ENCODE measurements at regions not wholly inside any gene's neighbourhood (a gene's known extent, or its start where the extent isn't known, plus 50 kb on each side); places are given as distances from the start of the nearest gene placed in this dataset.

DNA sequence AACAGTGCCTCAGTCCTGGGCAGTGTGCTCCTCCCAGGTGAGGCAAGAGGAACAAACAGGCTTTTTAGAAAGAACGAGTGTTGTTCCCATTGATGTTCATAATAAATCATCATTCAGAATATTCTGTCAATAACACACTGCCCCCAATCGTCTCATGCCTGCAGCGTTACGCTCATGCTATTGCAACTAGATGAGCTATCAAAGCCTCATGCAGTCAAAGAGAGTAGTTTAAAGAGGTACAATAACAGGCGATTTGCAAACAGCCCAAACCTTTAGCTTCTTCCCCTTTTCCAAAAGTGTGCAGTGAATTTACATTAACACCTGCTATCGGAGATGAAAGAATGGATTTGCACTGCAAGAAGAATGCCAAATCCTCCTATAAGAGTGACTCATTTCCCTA lies 1164.7 kb upstream of the MAP3K7 start:
- TF ChIP-seq, protein P1, sequence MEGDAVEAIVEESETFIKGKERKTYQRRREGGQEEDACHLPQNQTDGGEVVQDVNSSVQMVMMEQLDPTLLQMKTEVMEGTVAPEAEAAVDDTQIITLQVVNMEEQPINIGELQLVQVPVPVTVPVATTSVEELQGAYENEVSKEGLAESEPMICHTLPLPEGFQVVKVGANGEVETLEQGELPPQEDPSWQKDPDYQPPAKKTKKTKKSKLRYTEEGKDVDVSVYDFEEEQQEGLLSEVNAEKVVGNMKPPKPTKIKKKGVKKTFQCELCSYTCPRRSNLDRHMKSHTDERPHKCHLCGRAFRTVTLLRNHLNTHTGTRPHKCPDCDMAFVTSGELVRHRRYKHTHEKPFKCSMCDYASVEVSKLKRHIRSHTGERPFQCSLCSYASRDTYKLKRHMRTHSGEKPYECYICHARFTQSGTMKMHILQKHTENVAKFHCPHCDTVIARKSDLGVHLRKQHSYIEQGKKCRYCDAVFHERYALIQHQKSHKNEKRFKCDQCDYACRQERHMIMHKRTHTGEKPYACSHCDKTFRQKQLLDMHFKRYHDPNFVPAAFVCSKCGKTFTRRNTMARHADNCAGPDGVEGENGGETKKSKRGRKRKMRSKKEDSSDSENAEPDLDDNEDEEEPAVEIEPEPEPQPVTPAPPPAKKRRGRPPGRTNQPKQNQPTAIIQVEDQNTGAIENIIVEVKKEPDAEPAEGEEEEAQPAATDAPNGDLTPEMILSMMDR (IDR thresholded peaks at IDR 0.05; ENCODE audit: low read depth, low read length, missing input control): no peak
- TF ChIP-seq HNF4G (IDR thresholded peaks at IDR 0.05) (no peak), TAF1 (conservative IDR thresholded peaks at IDR 0.05) (no peak), GABPA (IDR thresholded peaks at IDR 0.05 in 1 of 2, conservative IDR thresholded peaks at IDR 0.05 in 1 of 2) (no peak), YY1 (IDR thresholded peaks at IDR 0.05) (no peak), RAD21 (IDR thresholded peaks at IDR 0.05) (no peak)
- TF ChIP-seq, protein P2, sequence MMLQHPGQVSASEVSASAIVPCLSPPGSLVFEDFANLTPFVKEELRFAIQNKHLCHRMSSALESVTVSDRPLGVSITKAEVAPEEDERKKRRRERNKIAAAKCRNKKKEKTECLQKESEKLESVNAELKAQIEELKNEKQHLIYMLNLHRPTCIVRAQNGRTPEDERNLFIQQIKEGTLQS (IDR thresholded peaks at IDR 0.05): no peak
- TF ChIP-seq, protein P3, sequence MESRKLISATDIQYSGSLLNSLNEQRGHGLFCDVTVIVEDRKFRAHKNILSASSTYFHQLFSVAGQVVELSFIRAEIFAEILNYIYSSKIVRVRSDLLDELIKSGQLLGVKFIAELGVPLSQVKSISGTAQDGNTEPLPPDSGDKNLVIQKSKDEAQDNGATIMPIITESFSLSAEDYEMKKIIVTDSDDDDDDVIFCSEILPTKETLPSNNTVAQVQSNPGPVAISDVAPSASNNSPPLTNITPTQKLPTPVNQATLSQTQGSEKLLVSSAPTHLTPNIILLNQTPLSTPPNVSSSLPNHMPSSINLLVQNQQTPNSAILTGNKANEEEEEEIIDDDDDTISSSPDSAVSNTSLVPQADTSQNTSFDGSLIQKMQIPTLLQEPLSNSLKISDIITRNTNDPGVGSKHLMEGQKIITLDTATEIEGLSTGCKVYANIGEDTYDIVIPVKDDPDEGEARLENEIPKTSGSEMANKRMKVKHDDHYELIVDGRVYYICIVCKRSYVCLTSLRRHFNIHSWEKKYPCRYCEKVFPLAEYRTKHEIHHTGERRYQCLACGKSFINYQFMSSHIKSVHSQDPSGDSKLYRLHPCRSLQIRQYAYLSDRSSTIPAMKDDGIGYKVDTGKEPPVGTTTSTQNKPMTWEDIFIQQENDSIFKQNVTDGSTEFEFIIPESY (IDR thresholded peaks at IDR 0.05): no peak
- TF ChIP-seq, protein P4, sequence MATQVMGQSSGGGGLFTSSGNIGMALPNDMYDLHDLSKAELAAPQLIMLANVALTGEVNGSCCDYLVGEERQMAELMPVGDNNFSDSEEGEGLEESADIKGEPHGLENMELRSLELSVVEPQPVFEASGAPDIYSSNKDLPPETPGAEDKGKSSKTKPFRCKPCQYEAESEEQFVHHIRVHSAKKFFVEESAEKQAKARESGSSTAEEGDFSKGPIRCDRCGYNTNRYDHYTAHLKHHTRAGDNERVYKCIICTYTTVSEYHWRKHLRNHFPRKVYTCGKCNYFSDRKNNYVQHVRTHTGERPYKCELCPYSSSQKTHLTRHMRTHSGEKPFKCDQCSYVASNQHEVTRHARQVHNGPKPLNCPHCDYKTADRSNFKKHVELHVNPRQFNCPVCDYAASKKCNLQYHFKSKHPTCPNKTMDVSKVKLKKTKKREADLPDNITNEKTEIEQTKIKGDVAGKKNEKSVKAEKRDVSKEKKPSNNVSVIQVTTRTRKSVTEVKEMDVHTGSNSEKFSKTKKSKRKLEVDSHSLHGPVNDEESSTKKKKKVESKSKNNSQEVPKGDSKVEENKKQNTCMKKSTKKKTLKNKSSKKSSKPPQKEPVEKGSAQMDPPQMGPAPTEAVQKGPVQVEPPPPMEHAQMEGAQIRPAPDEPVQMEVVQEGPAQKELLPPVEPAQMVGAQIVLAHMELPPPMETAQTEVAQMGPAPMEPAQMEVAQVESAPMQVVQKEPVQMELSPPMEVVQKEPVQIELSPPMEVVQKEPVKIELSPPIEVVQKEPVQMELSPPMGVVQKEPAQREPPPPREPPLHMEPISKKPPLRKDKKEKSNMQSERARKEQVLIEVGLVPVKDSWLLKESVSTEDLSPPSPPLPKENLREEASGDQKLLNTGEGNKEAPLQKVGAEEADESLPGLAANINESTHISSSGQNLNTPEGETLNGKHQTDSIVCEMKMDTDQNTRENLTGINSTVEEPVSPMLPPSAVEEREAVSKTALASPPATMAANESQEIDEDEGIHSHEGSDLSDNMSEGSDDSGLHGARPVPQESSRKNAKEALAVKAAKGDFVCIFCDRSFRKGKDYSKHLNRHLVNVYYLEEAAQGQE (IDR thresholded peaks at IDR 0.05): no peak
- TF ChIP-seq, protein P5, sequence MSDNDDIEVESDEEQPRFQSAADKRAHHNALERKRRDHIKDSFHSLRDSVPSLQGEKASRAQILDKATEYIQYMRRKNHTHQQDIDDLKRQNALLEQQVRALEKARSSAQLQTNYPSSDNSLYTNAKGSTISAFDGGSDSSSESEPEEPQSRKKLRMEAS (IDR thresholded peaks at IDR 0.05): no peak

All from liver (tissue), 3 donors.